Stimulated activated CD4-positive, alpha-beta T cell treated with anti-CD3 and anti-CD28 coated beads, Interleukin-1b, Interleukin-23, amount 100 ng/mL, for 48 hours (primary cell): ENCODE measurements at regions not wholly inside any gene's neighbourhood (a gene's known extent, or its start where the extent isn't known, plus 50 kb on each side); places are given as distances from the start of the nearest gene placed in this dataset.

Experiments used
- DNase-seq: peaks from one replicate; pipeline ENCODE4 v3.0.0-alpha.2; 2020

GRCh38 chr11:69416762-69417698 lies 64.4 kb upstream of the LINC01488 start:
- DNase-seq, result no peak

- DNase-seq, result no peak
Observed at GRCh38 chr11:69417699-69418085, 63.8 kb upstream of the LINC01488 start.

GRCh38 chr11:69418576-69419296 lies 62.7 kb upstream of the LINC01488 start:
- no peak for DNase-seq

GRCh38 chr11:69419662-69420395 lies 61.6 kb upstream of the LINC01488 start:
- no peak for DNase-seq

GRCh38 chr11:69422645-69423044 lies 58.8 kb upstream of the LINC01488 start:
- no peak for DNase-seq

- no peak for DNase-seq
Observed at GRCh38 chr11:69423181-69423580, 58.3 kb upstream of the LINC01488 start.

- no peak for DNase-seq
Observed at GRCh38 chr11:69423611-69424385, 57.7 kb upstream of the LINC01488 start.

GRCh38 chr11:69424748-69425147 lies 56.7 kb upstream of the LINC01488 start:
- no peak for DNase-seq

- no peak for DNase-seq
Observed at GRCh38 chr11:69425444-69425843, 56.0 kb upstream of the LINC01488 start.

GRCh38 chr11:69425895-69426544 lies 55.4 kb upstream of the LINC01488 start:
- peak; percentile 38 for DNase-seq

- no peak for DNase-seq
Observed at GRCh38 chr11:69427337-69427736, 54.1 kb upstream of the LINC01488 start.

GRCh38 chr11:69427906-69428880 lies 53.3 kb upstream of the LINC01488 start:
- DNase-seq, result no peak

- no peak for DNase-seq
Observed at GRCh38 chr11:69429716-69430491, 51.6 kb upstream of the LINC01488 start.

- DNase-seq, result no peak
Observed at GRCh38 chr11:69430566-69430965, 50.9 kb upstream of the LINC01488 start.

GRCh38 chr11:69431136-69431535 lies 50.3 kb upstream of the LINC01488 start:
- DNase-seq, result no peak
